ENCODE measurements at regions not wholly inside any gene's neighbourhood (a gene's known extent, or its start where the extent isn't known, plus 50 kb on each side); places are given as distances from the start of the nearest gene placed in this dataset.

GRCh38 chr7:124267154-124267553, 234.3 kb upstream of the TMEM229A start (continued):
- TF ChIP-seq CBX3 (IDR thresholded peaks at IDR 0.05; ENCODE audit: borderline replicate concordance in 1 of 2, low read length in 2 of 2) (no peak), SIN3A (IDR thresholded peaks at IDR 0.05; ENCODE audit: borderline replicate concordance in 2 of 2, control insufficient read depth in 1 of 2, low read depth in 2 of 2, low read length in 2 of 2) (no peak), GABPB2 (CRISPR knock-in tag; conservative IDR thresholded peaks at IDR 0.05) (no peak), TBP (optimal IDR thresholded peaks at IDR 0.05; ENCODE audit: low read depth, low read length) (no peak), SMAD3 (CRISPR knock-in tag; conservative IDR thresholded peaks at IDR 0.05) (0 out of 2 replicates have a peak, but pooled peaks have one; percentile 21), KLF16 (IDR thresholded peaks at IDR 0.05) (no peak), KDM5B (IDR thresholded peaks at IDR 0.05; ENCODE audit: insufficient replicate concordance, low read depth, low read length) (no peak), NELFE (IDR thresholded peaks at IDR 0.05; ENCODE audit: insufficient read depth, insufficient read length) (no peak), WHSC1 (IDR thresholded peaks at IDR 0.05; ENCODE audit: low read length) (no peak), YBX1 (IDR thresholded peaks at IDR 0.05) (no peak), E2F3 (CRISPR knock-in tag; IDR thresholded peaks at IDR 0.05) (peak; percentile 21; the same call in 1 of the 2 replicates), ILK (tag; IDR thresholded peaks at IDR 0.05; ENCODE audit: borderline replicate concordance, low read depth) (no peak), SRSF7 (optimal IDR thresholded peaks at IDR 0.05; ENCODE audit: low read depth, low read length) (no peak), ZNF184 (CRISPR knock-in tag; IDR thresholded peaks at IDR 0.05) (no peak), JUNB (CRISPR knock-in tag; conservative IDR thresholded peaks at IDR 0.05) (no peak), THAP12 (CRISPR knock-in tag; IDR thresholded peaks at IDR 0.05) (no peak), ZBTB9 (CRISPR knock-in tag; IDR thresholded peaks at IDR 0.05) (0 out of 2 replicates have a peak, but pooled peaks have one; percentile 15), SUPT5H (IDR thresholded peaks at IDR 0.05) (no peak), MBD2 (IDR thresholded peaks at IDR 0.05; ENCODE audit: borderline replicate concordance, low read depth) (no peak), NR2C1 (IDR thresholded peaks at IDR 0.05) (no peak), NR2C1 (tag; IDR thresholded peaks at IDR 0.05) (no peak), SLC30A9 (CRISPR knock-in tag; IDR thresholded peaks at IDR 0.05) (no peak), CEBPG (CRISPR knock-in tag; IDR thresholded peaks at IDR 0.05) (no peak), CEBPG (tag; conservative IDR thresholded peaks at IDR 0.05 in 1 of 2, IDR thresholded peaks at IDR 0.05 in 1 of 2) (no peak), MEF2A (IDR thresholded peaks at IDR 0.05; ENCODE audit: control insufficient read depth, low read depth, low read length) (no peak), ZNF644 (tag; IDR thresholded peaks at IDR 0.05; ENCODE audit: low read depth) (no peak)
- TF ChIP-seq, protein P1, sequence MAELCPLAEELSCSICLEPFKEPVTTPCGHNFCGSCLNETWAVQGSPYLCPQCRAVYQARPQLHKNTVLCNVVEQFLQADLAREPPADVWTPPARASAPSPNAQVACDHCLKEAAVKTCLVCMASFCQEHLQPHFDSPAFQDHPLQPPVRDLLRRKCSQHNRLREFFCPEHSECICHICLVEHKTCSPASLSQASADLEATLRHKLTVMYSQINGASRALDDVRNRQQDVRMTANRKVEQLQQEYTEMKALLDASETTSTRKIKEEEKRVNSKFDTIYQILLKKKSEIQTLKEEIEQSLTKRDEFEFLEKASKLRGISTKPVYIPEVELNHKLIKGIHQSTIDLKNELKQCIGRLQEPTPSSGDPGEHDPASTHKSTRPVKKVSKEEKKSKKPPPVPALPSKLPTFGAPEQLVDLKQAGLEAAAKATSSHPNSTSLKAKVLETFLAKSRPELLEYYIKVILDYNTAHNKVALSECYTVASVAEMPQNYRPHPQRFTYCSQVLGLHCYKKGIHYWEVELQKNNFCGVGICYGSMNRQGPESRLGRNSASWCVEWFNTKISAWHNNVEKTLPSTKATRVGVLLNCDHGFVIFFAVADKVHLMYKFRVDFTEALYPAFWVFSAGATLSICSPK (IDR thresholded peaks at IDR 0.05; ENCODE audit: borderline replicate concordance) = no peak

All from K562 (cell line).